ENCODE measurements at regions not wholly inside any gene's neighbourhood (a gene's known extent, or its start where the extent isn't known, plus 50 kb on each side); places are given as distances from the start of the nearest gene placed in this dataset.
A peak's percentile ranks its signal among the peaks of the same experiment; 100 is the strongest.

DNA sequence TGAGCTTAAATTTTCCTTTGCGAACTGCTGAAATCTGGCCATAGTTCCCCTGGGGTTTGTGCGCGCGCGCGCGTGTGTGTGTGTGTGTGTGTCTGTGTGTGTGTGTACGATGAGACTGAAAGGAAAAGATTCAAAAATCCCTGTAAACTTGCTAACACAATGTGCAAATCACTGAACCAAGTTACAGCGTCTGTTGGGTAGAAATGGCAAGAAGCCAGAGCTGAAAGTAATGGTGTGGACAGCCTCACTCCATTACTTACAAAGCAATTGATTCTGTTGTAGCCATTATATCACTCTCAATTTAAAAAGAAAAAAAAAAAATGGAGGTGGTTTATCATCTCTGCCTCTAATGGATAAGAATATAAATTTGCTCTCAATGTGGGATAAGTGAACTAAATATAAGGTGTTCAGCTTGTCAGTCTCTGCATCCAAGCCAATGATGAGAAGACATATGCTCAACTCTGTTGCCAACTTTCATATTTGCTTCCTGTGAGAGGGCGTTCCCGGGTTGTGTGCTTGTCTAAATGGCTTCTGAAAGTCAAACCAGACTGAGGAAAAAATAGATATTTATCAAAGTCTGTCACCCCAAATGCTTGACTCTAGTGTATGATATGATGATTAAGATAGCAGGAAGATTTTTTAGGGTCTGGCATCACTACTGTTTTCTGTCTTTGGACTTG, 422.2 kb downstream of the ZNF385D start:
- DNase-seq, result no peak
- H3K79me1 ChIP-seq (ENCODE audit: low read length), result no peaks in the 10 kb centered on the region

DNA sequence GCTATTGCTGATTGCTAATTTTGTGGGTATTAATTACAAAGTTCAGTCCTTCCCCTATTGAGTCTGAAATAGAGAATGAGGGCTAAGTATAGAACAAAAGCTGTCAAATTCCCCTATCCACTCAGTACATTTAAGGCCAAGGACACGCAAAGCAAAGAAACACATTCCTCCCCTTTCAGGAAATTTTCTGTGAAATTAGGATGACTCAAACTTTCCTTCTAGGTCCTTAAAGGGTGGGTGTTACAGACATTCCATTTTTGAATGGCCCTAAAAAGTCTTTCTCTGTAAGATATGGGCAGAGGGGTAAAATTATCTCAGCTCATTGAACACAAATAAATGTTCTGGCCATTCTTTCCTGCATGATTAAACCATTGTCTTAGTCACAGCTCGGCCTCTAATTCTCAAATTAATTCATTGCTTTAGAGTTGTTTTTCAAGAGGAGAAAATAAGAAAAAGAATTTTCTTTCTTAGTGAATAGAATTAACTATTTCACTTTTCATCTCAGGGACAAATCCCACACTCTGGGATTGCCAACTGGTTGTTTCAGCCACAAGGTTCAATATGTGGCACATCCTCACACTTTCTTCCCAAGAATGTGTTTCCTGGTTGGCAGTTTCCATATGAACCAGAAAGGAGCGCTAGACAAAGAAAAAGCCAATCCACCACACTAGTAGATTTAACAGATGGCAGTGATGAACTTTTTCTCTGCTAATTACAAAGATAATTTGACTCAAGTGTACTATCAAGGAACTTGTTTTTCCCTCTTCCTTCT, 424.1 kb downstream of the ZNF385D start:
- Histone ChIP-seq H3K27me3 (ENCODE audit: insufficient read depth, low read length, poor library complexity) (no peaks in the 10 kb centered on the region), H3K36me3 (ENCODE audit: control insufficient read depth, insufficient read depth, low read length) (no peaks in the 10 kb centered on the region), H3K79me2 (ENCODE audit: control insufficient read depth, insufficient read depth, low read length) (no peaks in the 10 kb centered on the region), H3K56ac (ENCODE audit: low read length) (no peak overlapping the region), H3K23ac (ENCODE audit: low read length) (no peak overlapping the region), H3K27ac (ENCODE audit: low read depth, low read length) (no peak overlapping the region), H2BK5ac (ENCODE audit: low read length) (no peak overlapping the region), H3K4ac (ENCODE audit: low read depth, low read length) (peak overlapping the region; percentile 16), H3K4me2 (ENCODE audit: low read length) (no peak overlapping the region), H4K8ac (ENCODE audit: low read depth, low read length) (no peak overlapping the region), H3K18ac (ENCODE audit: low read length) (no peak overlapping the region), H2BK15ac (replicated peaks; ENCODE audit: low read depth) (no peak overlapping the region), H3K79me1 (ENCODE audit: low read length) (no peaks in the 10 kb centered on the region), H2AK5ac (ENCODE audit: low read length) (no peak overlapping the region), H3K4me1 (ENCODE audit: control insufficient read depth, low read depth, low read length) (no peaks in the 10 kb centered on the region), H4K5ac (ENCODE audit: low read length) (no peak overlapping the region), H2BK120ac (ENCODE audit: low read depth, low read length) (peak overlapping the region; percentile 21), H3K9ac (ENCODE audit: low read length) (no peak overlapping the region), H3K4me3 (ENCODE audit: low read length) (no peak overlapping the region)
- WGBS (ENCODE audit: extremely low coverage, insufficient coverage, low lambda C conversion rate), result no CpG with 5 or more reads among the region's 3 CpGs
- DNase-seq, result peak; percentile 86

More for the DNA sequence above, 422.2 kb downstream of the ZNF385D start:
- Histone ChIP-seq H3K27ac (ENCODE audit: low read depth, low read length) (no peak overlapping the region), H3K79me2 (ENCODE audit: control insufficient read depth, insufficient read depth, low read length) (no peaks in the 10 kb centered on the region), H3K4me3 (ENCODE audit: low read length) (no peak overlapping the region), H3K18ac (ENCODE audit: low read length) (no peak overlapping the region), H3K27me3 (ENCODE audit: insufficient read depth, low read length, poor library complexity) (no peaks in the 10 kb centered on the region), H2BK120ac (ENCODE audit: low read depth, low read length) (no peak overlapping the region), H3K4me1 (ENCODE audit: control insufficient read depth, low read depth, low read length) (no peaks in the 10 kb centered on the region), H4K8ac (ENCODE audit: low read depth, low read length) (no peak overlapping the region), H3K4me2 (ENCODE audit: low read length) (no peak overlapping the region), H2BK5ac (ENCODE audit: low read length) (peak overlapping the region; percentile 52), H3K23ac (ENCODE audit: low read length) (no peak overlapping the region), H3K56ac (ENCODE audit: low read length) (no peak overlapping the region), H4K5ac (ENCODE audit: low read length) (no peak overlapping the region), H2AK5ac (ENCODE audit: low read length) (no peak overlapping the region), H2BK15ac (replicated peaks; ENCODE audit: low read depth) (no peak overlapping the region), H3K36me3 (ENCODE audit: control insufficient read depth, insufficient read depth, low read length) (no peaks in the 10 kb centered on the region), H3K9ac (ENCODE audit: low read length) (no peak overlapping the region), H3K4ac (ENCODE audit: low read depth, low read length) (peak overlapping the region; percentile 16)
- WGBS (ENCODE audit: extremely low coverage, insufficient coverage, low lambda C conversion rate), result no CpG with 5 or more reads among the region's 11 CpGs

DNA sequence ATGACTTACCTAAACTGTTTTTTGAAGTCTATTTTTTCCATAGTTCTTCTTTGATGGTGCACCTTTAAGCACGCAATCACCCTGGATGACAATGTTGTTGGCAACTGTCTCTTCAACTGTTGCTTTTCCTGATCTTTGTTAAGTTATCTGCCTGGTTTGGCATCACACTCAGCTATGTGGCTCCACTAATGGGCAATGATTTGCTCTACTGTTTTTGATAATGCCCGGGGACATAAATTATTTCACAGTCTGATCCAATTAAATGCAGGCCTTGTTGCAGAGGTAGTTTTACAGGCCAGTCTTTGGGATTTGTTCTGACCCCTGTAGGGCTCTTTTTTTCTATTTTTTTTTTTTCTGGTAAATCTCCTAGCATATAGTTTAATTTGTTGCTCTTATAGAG, 436.3 kb downstream of the ZNF385D start:
- Histone ChIP-seq H2AK5ac (ENCODE audit: low read length) (no peak overlapping the region), H2BK120ac (ENCODE audit: low read depth, low read length) (no peak overlapping the region), H3K4ac (ENCODE audit: low read depth, low read length) (no peak overlapping the region), H3K79me2 (ENCODE audit: control insufficient read depth, insufficient read depth, low read length) (no peaks in the 10 kb centered on the region), H3K9ac (ENCODE audit: low read length) (no peak overlapping the region), H4K8ac (ENCODE audit: low read depth, low read length) (no peak overlapping the region), H3K27ac (ENCODE audit: low read depth, low read length) (no peak overlapping the region), H3K18ac (ENCODE audit: low read length) (no peak overlapping the region), H3K4me2 (ENCODE audit: low read length) (no peak overlapping the region), H3K79me1 (ENCODE audit: low read length) (no peaks in the 10 kb centered on the region), H3K36me3 (ENCODE audit: control insufficient read depth, insufficient read depth, low read length) (no peaks in the 10 kb centered on the region), H3K56ac (ENCODE audit: low read length) (no peak overlapping the region), H3K4me3 (ENCODE audit: low read length) (no peak overlapping the region), H2BK5ac (ENCODE audit: low read length) (no peak overlapping the region), H3K27me3 (ENCODE audit: insufficient read depth, low read length, poor library complexity) (no peaks in the 10 kb centered on the region), H2BK15ac (replicated peaks; ENCODE audit: low read depth) (no peak overlapping the region), H3K23ac (ENCODE audit: low read length) (no peak overlapping the region), H4K5ac (ENCODE audit: low read length) (no peak overlapping the region), H3K4me1 (ENCODE audit: control insufficient read depth, low read depth, low read length) (no peaks in the 10 kb centered on the region)
- WGBS (ENCODE audit: extremely low coverage, insufficient coverage, low lambda C conversion rate), result no CpG with 5 or more reads among the region's 2 CpGs
- no peak for DNase-seq

- H3K4ac ChIP-seq (ENCODE audit: low read depth, low read length), result no peak overlapping the region
- H2BK15ac ChIP-seq (replicated peaks; ENCODE audit: low read depth), result no peak overlapping the region
- H3K79me1 ChIP-seq (ENCODE audit: low read length), result no peaks in the 10 kb centered on the region
- H3K18ac ChIP-seq (ENCODE audit: low read length), result no peak overlapping the region
- H2AK5ac ChIP-seq (ENCODE audit: low read length), result no peak overlapping the region
- no peak overlapping the region for H3K23ac ChIP-seq (ENCODE audit: low read length)
- no peaks in the 10 kb centered on the region for H3K4me1 ChIP-seq (ENCODE audit: control insufficient read depth, low read depth, low read length)
- H2BK120ac ChIP-seq (ENCODE audit: low read depth, low read length), result no peak overlapping the region
- no peaks in the 10 kb centered on the region for H3K79me2 ChIP-seq (ENCODE audit: control insufficient read depth, insufficient read depth, low read length)
- no peaks in the 10 kb centered on the region for H3K36me3 ChIP-seq (ENCODE audit: control insufficient read depth, insufficient read depth, low read length)
- H3K4me3 ChIP-seq (ENCODE audit: low read length), result no peak overlapping the region
- no peak overlapping the region for H2BK5ac ChIP-seq (ENCODE audit: low read length)
- no peak overlapping the region for H3K27ac ChIP-seq (ENCODE audit: low read depth, low read length)
- no peak overlapping the region for H3K56ac ChIP-seq (ENCODE audit: low read length)
- WGBS (ENCODE audit: extremely low coverage, insufficient coverage, low lambda C conversion rate), result no CpG with 5 or more reads among the region's 1 CpG
- no peak overlapping the region for H4K5ac ChIP-seq (ENCODE audit: low read length)
- no peak overlapping the region for H3K9ac ChIP-seq (ENCODE audit: low read length)
- H3K27me3 ChIP-seq (ENCODE audit: insufficient read depth, low read length, poor library complexity), result no peaks in the 10 kb centered on the region
- no peak overlapping the region for H4K8ac ChIP-seq (ENCODE audit: low read depth, low read length)
- DNase-seq, result no peak
- H3K4me2 ChIP-seq (ENCODE audit: low read length), result no peak overlapping the region
Observed at GRCh38 chr3:21310891-21311290, 440.1 kb downstream of the ZNF385D start.

GRCh38 chr3:21310161-21310560, 440.8 kb downstream of the ZNF385D start:
- Histone ChIP-seq H3K27ac (ENCODE audit: low read depth, low read length) (no peak overlapping the region), H3K79me1 (ENCODE audit: low read length) (no peaks in the 10 kb centered on the region), H4K5ac (ENCODE audit: low read length) (no peak overlapping the region), H3K18ac (ENCODE audit: low read length) (no peak overlapping the region), H3K36me3 (ENCODE audit: control insufficient read depth, insufficient read depth, low read length) (no peaks in the 10 kb centered on the region), H2BK120ac (ENCODE audit: low read depth, low read length) (no peak overlapping the region), H2BK5ac (ENCODE audit: low read length) (no peak overlapping the region), H4K8ac (ENCODE audit: low read depth, low read length) (no peak overlapping the region), H2AK5ac (ENCODE audit: low read length) (no peak overlapping the region), H3K4me3 (ENCODE audit: low read length) (no peak overlapping the region), H3K4ac (ENCODE audit: low read depth, low read length) (no peak overlapping the region), H3K56ac (ENCODE audit: low read length) (no peak overlapping the region), H3K79me2 (ENCODE audit: control insufficient read depth, insufficient read depth, low read length) (no peaks in the 10 kb centered on the region), H3K4me1 (ENCODE audit: control insufficient read depth, low read depth, low read length) (no peaks in the 10 kb centered on the region), H3K4me2 (ENCODE audit: low read length) (no peak overlapping the region), H2BK15ac (replicated peaks; ENCODE audit: low read depth) (no peak overlapping the region), H3K9ac (ENCODE audit: low read length) (no peak overlapping the region), H3K27me3 (ENCODE audit: insufficient read depth, low read length, poor library complexity) (no peaks in the 10 kb centered on the region), H3K23ac (ENCODE audit: low read length) (no peak overlapping the region)
- 100% methylated on average over 2 of the region's 2 CpGs for WGBS (ENCODE audit: extremely low coverage, insufficient coverage, low lambda C conversion rate)
- DNase-seq, result no peak

Measured in mesendoderm (in vitro differentiated cells).